ENCODE measurements at regions not wholly inside any gene's neighbourhood (a gene's known extent, or its start where the extent isn't known, plus 50 kb on each side); places are given as distances from the start of the nearest gene placed in this dataset.

DNA sequence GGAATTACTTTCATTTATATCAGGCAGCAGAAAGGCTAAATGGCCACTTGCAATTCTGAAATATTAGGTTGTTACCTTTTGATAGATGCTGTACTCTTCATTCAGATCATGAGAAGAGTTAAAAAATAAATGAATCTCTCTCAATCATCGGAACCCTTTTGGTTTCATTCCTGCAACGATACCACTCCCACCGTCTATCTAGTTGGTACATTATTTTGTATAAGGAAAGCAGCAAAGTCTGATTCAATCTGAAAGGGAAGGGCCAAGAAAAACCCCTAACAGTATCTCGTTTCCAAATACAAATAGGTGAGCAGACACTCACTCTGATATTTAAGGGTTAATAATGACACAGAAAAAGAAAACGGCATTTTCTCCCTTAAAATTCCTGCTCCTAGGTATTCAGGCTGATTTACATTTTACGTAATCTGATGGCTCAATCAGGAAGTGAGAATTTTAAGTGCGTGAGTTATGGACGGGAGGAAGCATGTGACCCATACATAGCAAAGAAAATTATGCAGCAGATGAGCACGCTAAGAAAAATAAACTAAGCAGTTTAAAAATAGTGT lies 209.4 kb upstream of the KLF14 start:
- no peaks in the 10 kb centered on the region for H3K27me3 Mint-ChIP-seq
- ATAC-seq (peak; percentile 26 to 65), DNase-seq (ENCODE audit: low spot score) (no peak)
- H3K36me3 Mint-ChIP-seq: peaks cover 72% of the 10 kb centered on the region
- H3K9me3 Mint-ChIP-seq: no peaks in the 10 kb centered on the region
- H3K4me1 Mint-ChIP-seq (ENCODE audit: low read depth in 2 of 2): peaks cover 78 to 95% of the 10 kb centered on the region in 2 donors
- peak overlapping the region; percentile 82 to 90 for H3K27ac Mint-ChIP-seq
- H3K4me3 Mint-ChIP-seq: peak overlapping the region; percentile 84

- Mint-ChIP-seq H3K4me1 (ENCODE audit: low read depth in 2 of 2) (peaks cover 73 to 89% of the 10 kb centered on the region in 2 donors), H3K27ac (peak overlapping the region; percentile 82 to 90), H3K4me3 (peak overlapping the region; percentile 84), H3K9me3 (no peaks in the 10 kb centered on the region), H3K36me3 (peaks cover 70% of the 10 kb centered on the region), H3K27me3 (no peaks in the 10 kb centered on the region)
- DNase-seq (ENCODE audit: low spot score) (no peak), ATAC-seq (no peak)
Measured at GRCh38 chr7:130943981-130944380, 210.0 kb upstream of the KLF14 start.

DNA sequence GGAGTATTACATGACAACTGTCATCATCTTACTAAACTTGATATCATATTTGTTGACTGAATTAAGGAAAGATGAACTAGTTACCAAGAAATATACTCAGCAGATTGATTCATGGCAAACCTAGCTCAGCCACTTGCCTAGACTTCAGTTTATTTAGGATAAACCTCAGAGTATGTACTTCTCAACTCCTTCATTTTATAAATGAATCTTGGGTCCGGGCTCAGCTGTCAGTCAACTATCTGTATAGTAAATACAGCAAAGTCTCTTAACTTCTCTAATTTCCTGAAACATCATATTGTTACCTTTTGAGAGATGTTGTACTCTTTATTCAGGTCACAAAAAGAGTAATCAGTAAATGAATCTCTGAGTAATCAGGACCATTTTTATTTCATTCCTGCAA lies 211.0 kb upstream of the KLF14 start:
- H3K4me3 Mint-ChIP-seq: peak overlapping the region; percentile 53
- ATAC-seq: no peak

GRCh38 chr7:130945411-130945811 lies 211.4 kb upstream of the KLF14 start:
- peak overlapping the region; percentile 53 for H3K4me3 Mint-ChIP-seq
- H3K9me3 Mint-ChIP-seq: no peaks in the 10 kb centered on the region
- no peaks in the 10 kb centered on the region for H3K27me3 Mint-ChIP-seq
- no peak for DNase-seq (ENCODE audit: low spot score)
- peaks cover 65 to 77% of the 10 kb centered on the region in 2 donors for H3K4me1 Mint-ChIP-seq (ENCODE audit: low read depth in 2 of 2)
- no peak for ATAC-seq
- H3K36me3 Mint-ChIP-seq: peaks cover 59% of the 10 kb centered on the region
- H3K27ac Mint-ChIP-seq: peak overlapping the region; percentile 82 to 90

More for the DNA sequence above, 211.0 kb upstream of the KLF14 start:
- H3K27ac Mint-ChIP-seq: peak overlapping the region; percentile 82 to 90
- H3K9me3 Mint-ChIP-seq: no peaks in the 10 kb centered on the region
- DNase-seq (ENCODE audit: low spot score): no peak
- H3K4me1 Mint-ChIP-seq (ENCODE audit: low read depth in 2 of 2): peaks cover 69 to 81% of the 10 kb centered on the region in 2 donors
- peaks cover 63% of the 10 kb centered on the region for H3K36me3 Mint-ChIP-seq
- H3K27me3 Mint-ChIP-seq: no peaks in the 10 kb centered on the region

GRCh38 chr7:130946114-130946513 lies 212.1 kb upstream of the KLF14 start:
- H3K36me3 Mint-ChIP-seq: peaks cover 52% of the 10 kb centered on the region
- ATAC-seq: no peak
- H3K4me1 Mint-ChIP-seq (ENCODE audit: low read depth in 2 of 2): peaks cover 58 to 70% of the 10 kb centered on the region in 2 donors
- no peak for DNase-seq (ENCODE audit: low spot score)
- H3K9me3 Mint-ChIP-seq: no peaks in the 10 kb centered on the region
- no peaks in the 10 kb centered on the region for H3K27me3 Mint-ChIP-seq
- peak overlapping the region; percentile 53 for H3K4me3 Mint-ChIP-seq
- H3K27ac Mint-ChIP-seq: peak overlapping the region; percentile 82 to 90

GRCh38 chr7:130947792-130948580 lies 214.0 kb upstream of the KLF14 start:
- DNase-seq (ENCODE audit: low spot score) (no peak), ATAC-seq (no peak)
- Mint-ChIP-seq H3K4me3 (peak overlapping the region; percentile 60), H3K4me1 (ENCODE audit: low read depth in 2 of 2) (peaks cover 45 to 57% of the 10 kb centered on the region in 2 donors), H3K9me3 (no peaks in the 10 kb centered on the region), H3K36me3 (peaks cover 41% of the 10 kb centered on the region), H3K27ac (peak overlapping the region; percentile 57 to 80), H3K27me3 (no peaks in the 10 kb centered on the region)

DNA sequence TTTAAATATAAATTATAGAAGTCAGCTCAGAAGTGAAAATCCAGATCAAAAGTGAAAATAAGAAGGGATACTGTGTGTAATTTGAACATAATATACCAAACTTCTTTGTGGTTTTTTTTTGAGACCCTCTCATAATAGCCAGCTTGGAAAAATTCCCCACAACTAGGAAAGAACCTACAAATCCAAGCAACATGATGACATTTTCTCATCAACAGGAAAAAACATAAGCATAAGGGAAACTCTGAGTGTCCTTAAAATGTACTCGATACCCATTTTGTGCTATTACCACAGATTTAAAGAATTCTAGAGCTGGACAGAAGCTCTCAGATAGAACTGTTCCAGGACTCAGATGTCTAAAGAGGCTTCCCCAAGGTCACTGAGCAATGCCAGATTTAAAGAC lies 214.8 kb upstream of the KLF14 start:
- H3K36me3 Mint-ChIP-seq: peaks cover 41% of the 10 kb centered on the region
- H3K27ac Mint-ChIP-seq: no peak overlapping the region
- peaks cover 43 to 57% of the 10 kb centered on the region in 2 donors for H3K4me1 Mint-ChIP-seq (ENCODE audit: low read depth in 2 of 2)
- no peak for ATAC-seq
- no peak for DNase-seq (ENCODE audit: low spot score)
- no peaks in the 10 kb centered on the region for H3K9me3 Mint-ChIP-seq
- no peaks in the 10 kb centered on the region for H3K27me3 Mint-ChIP-seq
- no peak overlapping the region for H3K4me3 Mint-ChIP-seq

DNA sequence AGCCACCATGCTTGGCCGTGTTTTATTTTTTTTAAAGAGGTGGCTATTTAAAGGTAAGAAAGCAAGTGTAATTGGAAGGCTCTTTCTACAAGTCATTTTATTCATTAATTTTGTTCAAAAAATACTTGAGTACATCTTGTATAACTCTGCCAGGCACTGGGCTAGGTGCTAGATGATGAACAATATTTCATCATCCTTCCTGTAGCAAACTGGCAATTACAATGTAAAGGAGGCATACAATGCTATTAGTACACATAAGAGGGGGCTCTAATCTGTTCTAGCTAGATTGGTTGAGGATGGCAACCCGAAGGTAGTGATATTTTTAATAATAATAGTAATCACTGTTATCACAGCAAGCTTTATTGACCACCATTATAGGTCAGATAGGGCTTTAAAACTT lies 215.5 kb upstream of the KLF14 start:
- peaks cover 47 to 57% of the 10 kb centered on the region in 2 donors for H3K4me1 Mint-ChIP-seq (ENCODE audit: low read depth in 2 of 2)
- H3K36me3 Mint-ChIP-seq: peaks cover 48% of the 10 kb centered on the region
- H3K4me3 Mint-ChIP-seq: no peak overlapping the region
- DNase-seq (ENCODE audit: low spot score) (no peak), ATAC-seq (peak in 1 of 2 donors; percentile 39)
- no peak overlapping the region for H3K27ac Mint-ChIP-seq
- H3K27me3 Mint-ChIP-seq: no peaks in the 10 kb centered on the region
- no peaks in the 10 kb centered on the region for H3K9me3 Mint-ChIP-seq

- ATAC-seq (no peak), DNase-seq (ENCODE audit: low spot score) (no peak)
- Mint-ChIP-seq H3K4me3 (no peak overlapping the region), H3K27ac (no peak overlapping the region), H3K9me3 (no peaks in the 10 kb centered on the region), H3K4me1 (ENCODE audit: low read depth in 2 of 2) (peaks cover 52 to 57% of the 10 kb centered on the region in 2 donors), H3K36me3 (peaks cover 49% of the 10 kb centered on the region), H3K27me3 (no peaks in the 10 kb centered on the region)
Measured at GRCh38 chr7:130950054-130950453, 216.0 kb upstream of the KLF14 start.

DNA sequence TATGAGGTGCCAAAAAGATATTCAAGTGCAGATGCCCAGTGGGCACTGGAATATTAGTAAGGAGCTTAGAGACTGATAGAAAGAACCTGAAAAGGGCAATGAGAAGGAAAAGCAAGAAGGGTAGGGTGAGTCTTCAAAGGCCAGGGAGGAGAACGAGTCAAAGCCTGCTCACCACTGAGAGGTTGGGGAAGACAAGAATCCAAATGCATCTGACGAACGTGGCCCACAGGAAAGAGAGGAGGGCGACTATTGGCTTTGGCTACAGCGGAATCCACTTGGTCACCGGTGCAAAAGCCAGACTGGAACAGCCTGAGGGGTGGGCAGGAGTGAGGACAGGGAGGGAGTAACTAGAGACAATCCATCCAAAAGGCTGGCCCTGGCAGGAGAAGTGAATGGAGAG lies 216.7 kb upstream of the KLF14 start:
- H3K4me3 Mint-ChIP-seq: no peak overlapping the region
- H3K4me1 Mint-ChIP-seq (ENCODE audit: low read depth in 2 of 2): peaks cover 55 to 58% of the 10 kb centered on the region in 2 donors
- no peaks in the 10 kb centered on the region for H3K27me3 Mint-ChIP-seq
- H3K27ac Mint-ChIP-seq: no peak overlapping the region
- DNase-seq (ENCODE audit: low spot score) (no peak), ATAC-seq (no peak)
- H3K9me3 Mint-ChIP-seq: no peaks in the 10 kb centered on the region
- peaks cover 49% of the 10 kb centered on the region for H3K36me3 Mint-ChIP-seq

GRCh38 chr7:130951303-130951975 lies 217.4 kb upstream of the KLF14 start:
- DNase-seq (ENCODE audit: low spot score): no peak
- Mint-ChIP-seq H3K4me3 (no peak overlapping the region), H3K9me3 (no peaks in the 10 kb centered on the region), H3K27ac (no peak overlapping the region), H3K27me3 (no peaks in the 10 kb centered on the region), H3K36me3 (peaks cover 51% of the 10 kb centered on the region), H3K4me1 (ENCODE audit: low read depth in 2 of 2) (peaks cover 54 to 58% of the 10 kb centered on the region in 2 donors)
- ATAC-seq: peak; percentile 20 to 47

GRCh38 chr7:130951976-130952876 lies 218.2 kb upstream of the KLF14 start:
- no peak overlapping the region for H3K27ac Mint-ChIP-seq

GRCh38 chr7:130953196-130953595 lies 219.2 kb upstream of the KLF14 start:
- ATAC-seq (no peak), DNase-seq (ENCODE audit: low spot score) (no peak)
- no peaks in the 10 kb centered on the region for H3K9me3 Mint-ChIP-seq
- no peak overlapping the region for H3K4me3 Mint-ChIP-seq
- no peak overlapping the region for H3K27ac Mint-ChIP-seq
- peaks cover 53 to 59% of the 10 kb centered on the region in 2 donors for H3K4me1 Mint-ChIP-seq (ENCODE audit: low read depth in 2 of 2)
- peaks cover 54% of the 10 kb centered on the region for H3K36me3 Mint-ChIP-seq
- no peaks in the 10 kb centered on the region for H3K27me3 Mint-ChIP-seq

More at GRCh38 chr7:130951976-130952876, 218.2 kb upstream of the KLF14 start:
- DNase-seq (ENCODE audit: low spot score): no peak
- H3K9me3 Mint-ChIP-seq: no peaks in the 10 kb centered on the region
- no peak for ATAC-seq
- peaks cover 54 to 58% of the 10 kb centered on the region in 2 donors for H3K4me1 Mint-ChIP-seq (ENCODE audit: low read depth in 2 of 2)
- no peak overlapping the region for H3K4me3 Mint-ChIP-seq
- peaks cover 52% of the 10 kb centered on the region for H3K36me3 Mint-ChIP-seq
- H3K27me3 Mint-ChIP-seq: no peaks in the 10 kb centered on the region
